Central memory CD8-positive, alpha-beta T cell (primary cell): ENCODE measurements at regions not wholly inside any gene's neighbourhood (a gene's known extent, or its start where the extent isn't known, plus 50 kb on each side); places are given as distances from the start of the nearest gene placed in this dataset.

Source experiments
- ATAC-seq: fragments of 150-1000 bp; cut with Tn5 transposase; replicated peaks from 2 replicates; pipeline ENCODE4 v1.10.0; 2022; ENCODE audit warnings: mild to moderate bottlenecking, moderate FRiP score, moderate number of reproducible peaks; ENCODE audit not compliant: poor library complexity, severe bottlenecking; ENCODE audit errors: extremely low read depth
- DNase-seq, 2 donors: peaks; one replicate each; pipeline ENCODE4 v3.0.0; 2021; ENCODE audit warnings: low spot score in 2 of 2
- H3K27ac Mint-ChIP-seq: one replicate; pipeline ENCODE4 v1.8.0; 2022; ENCODE audit warnings: low read depth, mild to moderate bottlenecking, moderate library complexity, mixed read lengths
- H3K27me3 Mint-ChIP-seq: one replicate; pipeline ENCODE4 v1.8.0; 2022; ENCODE audit warnings: mixed read lengths
- H3K36me3 Mint-ChIP-seq: one replicate; pipeline ENCODE4 v1.8.0; 2022; ENCODE audit warnings: mild to moderate bottlenecking, moderate library complexity, mixed read lengths; ENCODE audit not compliant: insufficient read depth
- H3K4me1 Mint-ChIP-seq: one replicate; pipeline ENCODE4 v1.8.0; 2022; ENCODE audit warnings: mixed read lengths
- H3K4me3 Mint-ChIP-seq: one replicate; pipeline ENCODE4 v1.8.0; 2022; ENCODE audit warnings: mild to moderate bottlenecking, moderate library complexity, mixed read lengths
- H3K9me3 Mint-ChIP-seq: one replicate; pipeline ENCODE4 v1.8.0; 2022; ENCODE audit warnings: mixed read lengths

DNA sequence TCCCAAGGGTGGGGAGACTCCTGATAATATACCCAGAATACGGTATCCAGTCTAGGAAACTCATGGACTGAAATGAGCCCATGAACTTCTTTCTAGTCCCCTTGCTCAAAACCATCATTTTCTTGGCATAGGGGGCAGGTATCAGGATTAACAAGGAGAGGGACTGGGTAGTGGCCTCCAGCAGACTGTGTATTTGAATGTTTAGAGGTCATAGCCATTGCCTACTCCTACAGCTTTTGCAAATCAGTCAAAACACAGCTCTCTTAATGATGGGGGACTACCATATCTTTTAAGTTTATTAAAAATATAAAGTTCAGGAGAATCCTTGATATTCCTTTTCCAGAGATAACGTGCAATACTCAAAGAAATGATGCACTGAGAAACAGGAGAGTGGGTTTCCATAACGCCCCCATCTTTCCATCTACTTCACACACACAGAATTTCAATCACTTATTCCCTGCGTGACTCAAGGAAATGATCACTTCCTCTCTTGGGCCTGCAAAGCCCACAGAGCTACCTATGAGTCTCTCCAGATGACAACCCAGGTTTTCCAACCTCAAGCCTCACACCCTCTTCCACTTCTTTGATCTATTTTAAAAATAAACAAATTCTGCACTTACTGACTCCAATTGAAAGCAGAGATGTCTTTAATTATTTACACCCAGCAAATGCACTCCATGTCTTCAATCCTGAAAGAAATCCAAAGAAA, 584.0 kb upstream of the LMCD1 start:
- Mint-ChIP-seq H3K9me3 (no peaks in the 10 kb centered on the region), H3K36me3 (no peaks in the 10 kb centered on the region), H3K4me1 (no peaks in the 10 kb centered on the region), H3K4me3 (no peak overlapping the region), H3K27me3 (no peaks in the 10 kb centered on the region), H3K27ac (no peak overlapping the region)
- DNase-seq = no peak
- no peak for ATAC-seq

DNA sequence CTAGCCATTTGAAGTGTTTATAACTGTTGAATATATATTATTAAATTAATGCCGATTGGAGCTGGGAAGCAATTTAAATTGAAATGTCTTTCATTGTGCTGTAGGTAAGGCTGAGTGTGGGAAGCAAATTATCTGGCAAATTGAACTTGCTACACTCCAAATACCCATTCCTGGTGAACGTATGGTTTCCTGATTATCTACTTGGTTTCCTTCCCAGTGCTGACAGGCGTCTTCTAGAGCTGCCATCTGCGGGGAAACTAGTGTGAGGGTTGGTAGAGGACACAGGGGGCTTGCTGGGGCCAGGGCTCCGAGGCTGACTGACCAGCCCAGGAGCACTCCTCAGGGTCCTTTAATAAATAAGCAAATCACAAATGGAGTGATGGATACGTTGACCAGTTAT, 581.4 kb upstream of the LMCD1 start:
- Mint-ChIP-seq H3K27ac (no peak overlapping the region), H3K9me3 (peaks cover 6% of the 10 kb centered on the region), H3K4me3 (no peak overlapping the region), H3K27me3 (no peaks in the 10 kb centered on the region), H3K4me1 (no peaks in the 10 kb centered on the region), H3K36me3 (no peaks in the 10 kb centered on the region)
- ATAC-seq = no peak
- DNase-seq = no peak

DNA sequence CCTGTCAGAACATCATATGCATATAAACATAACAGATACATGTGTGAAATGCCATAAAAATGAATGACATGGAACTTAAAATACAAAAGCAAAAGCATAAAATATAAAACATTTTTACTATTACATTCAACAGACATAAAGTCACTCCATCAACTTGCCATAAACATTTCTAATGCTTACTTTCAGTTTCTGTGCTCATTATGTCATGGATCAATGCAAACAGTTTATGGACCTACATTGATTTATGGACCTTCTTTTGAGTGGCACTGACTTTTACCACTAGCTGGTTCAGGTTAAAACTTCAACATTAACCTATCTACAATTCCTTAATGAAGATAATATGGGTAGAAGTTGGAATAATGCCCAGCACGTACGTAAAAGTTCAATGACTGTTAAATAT, 577.4 kb upstream of the LMCD1 start:
- Mint-ChIP-seq H3K4me1 (no peaks in the 10 kb centered on the region), H3K36me3 (no peaks in the 10 kb centered on the region), H3K27me3 (no peaks in the 10 kb centered on the region), H3K9me3 (peaks cover 6% of the 10 kb centered on the region), H3K27ac (no peak overlapping the region), H3K4me3 (no peak overlapping the region)
- no peak for ATAC-seq
- no peak for DNase-seq

DNA sequence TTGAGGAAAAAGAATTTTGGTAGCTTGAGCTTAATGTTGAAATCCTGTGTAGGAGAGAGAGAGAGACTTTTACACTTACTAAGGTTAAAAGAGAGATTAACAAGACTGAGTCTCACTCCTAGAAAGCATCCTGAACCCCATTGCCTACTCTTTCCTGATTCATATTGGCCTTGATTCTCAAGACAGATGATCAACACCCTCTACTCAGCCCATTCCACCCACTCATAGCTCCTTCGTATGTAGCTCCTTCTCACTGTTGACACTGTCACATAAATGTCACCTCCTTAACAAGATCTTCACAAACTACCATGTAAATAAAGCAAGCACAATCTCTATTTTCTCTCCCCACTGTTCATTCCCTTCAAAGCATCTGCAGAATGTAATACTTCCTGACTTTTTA, 574.6 kb upstream of the LMCD1 start:
- Mint-ChIP-seq H3K4me3 (no peak overlapping the region), H3K36me3 (no peaks in the 10 kb centered on the region), H3K9me3 (peaks cover 11% of the 10 kb centered on the region), H3K4me1 (no peaks in the 10 kb centered on the region), H3K27ac (no peak overlapping the region), H3K27me3 (no peaks in the 10 kb centered on the region)
- DNase-seq (no peak), ATAC-seq (no peak)

DNA sequence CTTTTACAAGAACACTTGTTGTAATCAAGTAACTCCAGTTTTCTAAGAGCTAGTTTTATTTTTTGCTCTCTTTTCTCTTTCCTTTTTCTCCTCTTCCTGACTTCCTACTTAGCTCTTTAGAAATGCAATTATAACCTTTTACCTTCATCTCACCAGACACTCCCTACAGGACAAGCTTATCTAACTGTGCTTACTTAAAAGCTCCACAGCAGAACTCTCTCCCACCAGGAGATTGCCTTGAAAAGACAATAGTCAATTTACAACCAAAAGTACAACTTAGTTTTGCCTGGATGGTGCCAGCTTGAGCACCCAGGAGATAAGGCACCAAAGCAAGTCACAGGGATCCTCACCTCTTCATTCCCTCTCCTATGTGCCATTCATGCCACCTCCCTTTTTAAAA, 573.8 kb upstream of the LMCD1 start:
- Mint-ChIP-seq H3K27ac (no peak overlapping the region), H3K27me3 (peaks cover under 1% of the 10 kb centered on the region), H3K4me3 (no peak overlapping the region), H3K9me3 (peaks cover 11% of the 10 kb centered on the region), H3K36me3 (no peaks in the 10 kb centered on the region), H3K4me1 (no peaks in the 10 kb centered on the region)
- ATAC-seq (no peak), DNase-seq (no peak)

DNA sequence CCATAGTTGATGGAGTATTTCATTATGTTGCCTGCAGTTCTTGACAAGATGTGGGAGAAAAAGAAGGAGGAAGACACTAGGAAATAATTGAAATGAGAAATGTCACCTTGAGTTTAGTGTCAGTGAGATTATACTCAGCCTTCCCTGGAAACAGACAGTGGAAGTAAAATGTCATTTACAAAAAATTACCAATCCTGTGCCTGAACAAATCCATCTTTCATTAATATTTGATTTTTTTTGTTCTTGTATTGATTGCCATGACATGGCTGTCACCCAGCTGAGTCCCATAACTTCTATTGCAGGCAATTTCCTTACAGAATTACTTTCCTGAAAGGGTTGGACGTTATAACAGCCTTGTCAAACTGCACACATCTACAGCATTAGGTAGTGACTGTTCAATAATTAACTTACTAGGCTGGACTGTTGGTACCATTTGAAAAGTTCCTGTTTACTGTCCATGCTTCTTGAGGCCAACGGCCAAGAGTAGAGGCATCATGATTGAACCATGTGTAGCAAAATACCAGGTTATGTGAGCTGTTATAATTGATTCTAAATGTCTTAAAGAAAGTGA, 572.2 kb upstream of the LMCD1 start:
- Mint-ChIP-seq H3K9me3 (peaks cover 12% of the 10 kb centered on the region), H3K4me1 (no peaks in the 10 kb centered on the region), H3K27me3 (peaks cover 8% of the 10 kb centered on the region), H3K27ac (no peak overlapping the region), H3K4me3 (no peak overlapping the region), H3K36me3 (no peaks in the 10 kb centered on the region)
- DNase-seq (no peak), ATAC-seq (no peak)

DNA sequence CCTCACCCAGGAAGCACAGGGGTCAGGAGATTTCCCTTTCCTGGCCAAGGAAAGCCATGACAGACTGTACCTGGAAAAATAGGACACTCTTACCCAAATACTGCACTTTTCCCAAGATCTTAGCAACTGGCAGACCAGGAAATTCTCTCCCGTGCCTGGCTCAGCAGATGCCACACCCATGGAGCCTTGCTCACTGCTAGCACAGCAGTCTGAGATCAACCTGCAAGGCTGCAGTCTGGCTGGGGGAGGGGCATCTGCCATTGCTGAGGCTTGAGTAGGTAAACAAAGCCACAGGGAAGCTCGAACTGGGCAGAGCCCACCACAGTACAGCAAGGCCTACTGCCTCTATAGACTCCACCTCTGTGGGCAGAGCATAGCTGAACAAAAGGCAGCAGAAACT, 567.3 kb upstream of the LMCD1 start:
- peaks cover 8% of the 10 kb centered on the region for H3K27me3 Mint-ChIP-seq
- H3K4me3 Mint-ChIP-seq = no peak overlapping the region
- H3K36me3 Mint-ChIP-seq = peaks cover 2% of the 10 kb centered on the region
- H3K4me1 Mint-ChIP-seq = no peaks in the 10 kb centered on the region
- ATAC-seq (no peak), DNase-seq (no peak)
- H3K27ac Mint-ChIP-seq = no peak overlapping the region
- peaks cover 37% of the 10 kb centered on the region for H3K9me3 Mint-ChIP-seq

DNA sequence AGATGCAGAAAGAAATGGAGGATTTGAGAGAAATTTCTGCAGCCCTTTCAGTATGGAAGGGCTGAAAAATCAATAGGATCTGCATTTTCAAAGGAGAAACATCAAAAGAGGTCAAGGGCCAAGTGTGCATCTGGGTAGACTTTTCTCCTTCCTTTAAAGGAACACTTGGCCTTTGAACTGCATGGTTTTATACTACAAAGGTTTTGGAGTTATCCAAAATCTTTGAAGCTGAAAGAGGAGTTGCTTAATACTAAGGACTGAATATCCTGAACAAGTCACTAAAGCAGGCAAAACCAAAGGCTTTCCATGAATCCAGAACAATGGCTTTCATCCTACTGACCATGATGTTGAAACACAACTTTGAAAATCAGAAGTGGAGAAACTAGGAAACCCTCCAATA, 553.7 kb upstream of the LMCD1 start:
- H3K27ac Mint-ChIP-seq = no peak overlapping the region
- H3K9me3 Mint-ChIP-seq = no peaks in the 10 kb centered on the region
- ATAC-seq = no peak
- H3K36me3 Mint-ChIP-seq = no peaks in the 10 kb centered on the region
- H3K4me3 Mint-ChIP-seq = no peak overlapping the region
- DNase-seq = no peak
- H3K4me1 Mint-ChIP-seq = no peaks in the 10 kb centered on the region
- no peaks in the 10 kb centered on the region for H3K27me3 Mint-ChIP-seq

DNA sequence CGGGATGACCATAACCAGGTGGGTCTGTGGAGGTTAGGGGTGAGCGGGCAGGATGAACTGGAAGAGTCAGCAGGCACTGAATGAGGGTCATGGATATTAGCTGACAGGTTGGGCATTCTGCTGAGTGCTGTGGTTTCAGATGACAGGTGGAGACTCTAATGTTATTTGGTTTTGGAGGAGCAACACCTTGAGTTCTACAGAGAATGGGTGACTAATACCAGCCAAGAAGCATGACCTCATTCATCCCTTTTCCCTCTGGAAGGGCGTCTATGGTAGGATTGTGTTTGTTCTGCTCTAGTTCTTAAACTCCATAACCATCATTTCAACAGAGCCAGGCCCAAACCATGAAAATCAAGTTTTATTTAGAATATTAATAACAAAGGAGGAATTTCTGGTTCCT, 550.7 kb upstream of the LMCD1 start:
- Mint-ChIP-seq H3K4me3 (no peak overlapping the region), H3K4me1 (no peaks in the 10 kb centered on the region)
- no peak for DNase-seq

DNA sequence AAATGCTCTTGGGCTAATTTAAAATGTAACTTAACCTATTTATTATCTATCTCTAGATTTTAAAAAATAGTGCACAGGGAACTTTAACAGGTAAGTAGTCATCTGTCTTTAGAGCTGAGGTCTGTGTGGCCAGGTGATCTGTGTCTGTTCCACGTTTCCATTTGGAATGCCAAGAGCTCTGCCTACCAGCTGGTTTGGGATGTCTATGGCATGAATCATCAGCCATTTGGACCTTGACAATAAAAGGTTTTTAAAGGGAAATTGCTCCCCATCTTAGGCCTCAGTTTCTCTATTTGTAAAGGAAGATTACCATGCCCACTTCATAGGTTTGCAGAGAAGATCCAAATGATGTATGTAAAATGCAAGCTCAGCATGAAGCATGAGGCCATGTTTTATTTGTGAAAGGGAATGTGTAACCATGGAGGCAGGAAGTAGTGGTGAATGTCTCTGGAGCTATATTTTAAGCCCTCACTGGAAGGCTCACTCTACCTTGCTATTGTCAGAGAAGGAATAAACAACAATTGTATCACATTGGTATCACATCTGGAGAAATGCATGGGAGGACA, 548.1 kb upstream of the LMCD1 start:
- Mint-ChIP-seq H3K4me1 (no peaks in the 10 kb centered on the region), H3K4me3 (no peak overlapping the region), H3K27ac (no peak overlapping the region), H3K27me3 (no peaks in the 10 kb centered on the region), H3K9me3 (no peaks in the 10 kb centered on the region), H3K36me3 (no peaks in the 10 kb centered on the region)
- ATAC-seq (no peak), DNase-seq (no peak)

More for the DNA sequence above, 550.7 kb upstream of the LMCD1 start:
- no peak for ATAC-seq
- no peaks in the 10 kb centered on the region for H3K9me3 Mint-ChIP-seq
- H3K27ac Mint-ChIP-seq = no peak overlapping the region
- no peaks in the 10 kb centered on the region for H3K27me3 Mint-ChIP-seq
- no peaks in the 10 kb centered on the region for H3K36me3 Mint-ChIP-seq

DNA sequence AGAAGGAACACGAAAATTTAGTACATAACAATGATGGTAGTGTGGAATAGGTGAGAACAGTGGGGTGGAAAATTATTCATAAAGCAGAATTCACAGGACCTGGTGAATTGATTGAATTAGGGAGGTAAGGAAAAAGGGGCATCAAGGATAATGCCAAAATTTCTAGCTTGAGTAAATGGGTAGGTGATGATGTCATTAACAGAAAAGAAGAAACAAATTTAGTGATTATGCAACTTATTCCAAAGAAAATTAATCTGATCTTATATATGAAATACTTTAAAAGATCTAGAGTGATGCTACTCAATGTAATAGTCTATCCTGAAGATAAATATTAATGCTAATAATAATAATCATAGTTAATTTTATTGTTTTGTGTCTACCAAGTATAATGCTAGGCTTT, 544.6 kb upstream of the LMCD1 start:
- DNase-seq (no peak), ATAC-seq (no peak)
- no peaks in the 10 kb centered on the region for H3K4me1 Mint-ChIP-seq
- H3K36me3 Mint-ChIP-seq = no peaks in the 10 kb centered on the region
- H3K9me3 Mint-ChIP-seq = peaks cover 6% of the 10 kb centered on the region
- H3K4me3 Mint-ChIP-seq = no peak overlapping the region
- no peaks in the 10 kb centered on the region for H3K27me3 Mint-ChIP-seq
- H3K27ac Mint-ChIP-seq = no peak overlapping the region

DNA sequence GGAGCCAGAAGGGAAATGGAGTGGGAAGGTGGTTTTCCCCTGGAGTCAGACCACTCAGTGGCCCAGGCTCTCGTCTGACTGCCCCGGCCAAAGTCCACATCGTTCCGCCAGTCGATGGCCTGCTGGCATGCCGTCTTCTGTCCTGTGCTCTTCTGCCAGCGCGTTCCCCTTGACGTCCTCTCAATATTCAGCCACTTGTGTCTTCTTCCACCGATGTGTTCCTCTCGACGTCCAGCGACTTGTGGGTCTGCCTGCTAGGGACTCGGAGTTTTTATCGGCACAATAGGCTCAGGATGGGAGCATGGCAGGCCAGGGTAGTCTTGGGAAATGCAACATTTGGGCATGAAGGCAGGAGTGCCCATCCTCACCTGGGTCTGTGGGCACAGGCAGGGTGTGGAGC, 542.5 kb upstream of the LMCD1 start:
- Mint-ChIP-seq H3K4me1 (no peaks in the 10 kb centered on the region), H3K9me3 (peaks cover 6% of the 10 kb centered on the region), H3K4me3 (no peak overlapping the region), H3K27me3 (no peaks in the 10 kb centered on the region), H3K27ac (no peak overlapping the region), H3K36me3 (no peaks in the 10 kb centered on the region)
- DNase-seq (no peak), ATAC-seq (no peak)

DNA sequence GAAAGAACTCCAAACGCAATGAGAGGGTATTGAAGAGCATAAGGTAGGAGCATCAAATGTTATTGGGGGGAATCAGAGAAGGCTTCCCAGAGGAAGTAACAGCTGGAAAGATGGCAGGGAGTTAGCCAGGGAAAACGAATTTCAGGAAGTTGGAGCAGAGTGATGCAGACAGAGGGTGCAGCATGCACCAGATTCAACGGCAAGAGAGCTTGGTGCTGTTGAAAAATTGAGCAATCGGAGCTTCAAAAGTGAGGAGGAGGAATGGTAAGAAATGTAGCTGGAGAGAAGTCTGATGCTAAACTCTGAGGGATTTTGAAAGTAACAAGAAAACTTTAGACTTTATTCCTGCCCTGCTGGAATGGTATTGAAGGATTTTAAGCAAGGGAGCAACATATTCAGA, 541.0 kb upstream of the LMCD1 start:
- Mint-ChIP-seq H3K27ac (no peak overlapping the region), H3K4me3 (no peak overlapping the region), H3K27me3 (no peaks in the 10 kb centered on the region), H3K4me1 (no peaks in the 10 kb centered on the region), H3K9me3 (peaks cover 6% of the 10 kb centered on the region), H3K36me3 (no peaks in the 10 kb centered on the region)
- ATAC-seq (no peak), DNase-seq (no peak)
